ENCODE measurements at regions not wholly inside any gene's neighbourhood (a gene's known extent, or its start where the extent isn't known, plus 50 kb on each side); places are given as distances from the start of the nearest gene placed in this dataset.

GRCh38 chr2:64374686-64375085 lies 79.3 kb upstream of the LGALSL start:
- no peak for TF ChIP-seq CTCF (IDR thresholded peaks at IDR 0.05)
- H3K9me3 ChIP-seq, result no peaks in the 10 kb centered on the region
- H3K4me3 ChIP-seq, result no peak overlapping the region
- no peak for ATAC-seq (ENCODE audit: insufficient number of reproducible peaks, low FRiP score, low read depth)
- DNase-seq (ENCODE audit: low spot score), result no peak
- H3K27ac ChIP-seq, result no peak overlapping the region
- peaks cover 0 to 7% of the 10 kb centered on the region in 2 donors for H3K4me1 ChIP-seq (ENCODE audit: control insufficient read depth in 1 of 2, low read depth in 2 of 2)
- H3K36me3 ChIP-seq, result no peaks in the 10 kb centered on the region
- H3K27me3 ChIP-seq (replicated peaks; ENCODE audit: insufficient read depth), result no peaks in the 10 kb centered on the region

GRCh38 chr2:64376926-64377325 lies 77.0 kb upstream of the LGALSL start:
- H3K27ac ChIP-seq, result no peak overlapping the region
- no peak for TF ChIP-seq CTCF (IDR thresholded peaks at IDR 0.05)
- no peaks in the 10 kb centered on the region for H3K27me3 ChIP-seq (replicated peaks; ENCODE audit: insufficient read depth)
- H3K9me3 ChIP-seq, result no peaks in the 10 kb centered on the region
- DNase-seq (ENCODE audit: low spot score), result no peak
- H3K4me3 ChIP-seq, result no peak overlapping the region
- peaks cover 0 to 7% of the 10 kb centered on the region in 2 donors for H3K4me1 ChIP-seq (ENCODE audit: control insufficient read depth in 1 of 2, low read depth in 2 of 2)
- ATAC-seq (ENCODE audit: insufficient number of reproducible peaks, low FRiP score, low read depth), result no peak
- H3K36me3 ChIP-seq, result no peaks in the 10 kb centered on the region

- no peak for ATAC-seq (ENCODE audit: insufficient number of reproducible peaks, low FRiP score, low read depth)
- H3K9me3 ChIP-seq, result no peaks in the 10 kb centered on the region
- no peaks in the 10 kb centered on the region for H3K27me3 ChIP-seq (replicated peaks; ENCODE audit: insufficient read depth)
- no peak overlapping the region for H3K4me3 ChIP-seq
- H3K27ac ChIP-seq, result no peak overlapping the region
- H3K36me3 ChIP-seq, result no peaks in the 10 kb centered on the region
- TF ChIP-seq CTCF (IDR thresholded peaks at IDR 0.05), result no peak
- peaks cover 0 to 7% of the 10 kb centered on the region in 2 donors for H3K4me1 ChIP-seq (ENCODE audit: control insufficient read depth in 1 of 2, low read depth in 2 of 2)
- no peak for DNase-seq (ENCODE audit: low spot score)
These were observed 74.8 kb upstream of the LGALSL start for GRCh38 chr2:64379186-64379585.

- H3K36me3 ChIP-seq, result no peaks in the 10 kb centered on the region
- H3K9me3 ChIP-seq, result no peaks in the 10 kb centered on the region
- H3K27me3 ChIP-seq (replicated peaks; ENCODE audit: insufficient read depth), result no peaks in the 10 kb centered on the region
- ATAC-seq (ENCODE audit: insufficient number of reproducible peaks, low FRiP score, low read depth) (no peak), DNase-seq (ENCODE audit: low spot score) (no peak)
- H3K4me1 ChIP-seq (ENCODE audit: control insufficient read depth in 1 of 2, low read depth in 2 of 2), result no peaks in the 10 kb centered on the region
- H3K4me3 ChIP-seq, result no peak overlapping the region
- H3K27ac ChIP-seq, result no peak overlapping the region
- no peak for TF ChIP-seq CTCF (IDR thresholded peaks at IDR 0.05)
These were observed 73.0 kb upstream of the LGALSL start for GRCh38 chr2:64380853-64381527.

GRCh38 chr2:64383016-64383591 lies 70.9 kb upstream of the LGALSL start:
- H3K4me3 ChIP-seq, result no peak overlapping the region
- H3K36me3 ChIP-seq, result no peaks in the 10 kb centered on the region
- ATAC-seq (ENCODE audit: insufficient number of reproducible peaks, low FRiP score, low read depth) (no peak), DNase-seq (ENCODE audit: low spot score) (no peak)
- no peaks in the 10 kb centered on the region for H3K4me1 ChIP-seq (ENCODE audit: control insufficient read depth in 1 of 2, low read depth in 2 of 2)
- no peaks in the 10 kb centered on the region for H3K27me3 ChIP-seq (replicated peaks; ENCODE audit: insufficient read depth)
- TF ChIP-seq CTCF (IDR thresholded peaks at IDR 0.05), result no peak
- H3K9me3 ChIP-seq, result no peaks in the 10 kb centered on the region
- no peak overlapping the region for H3K27ac ChIP-seq
